ENCODE measurements at regions not wholly inside any gene's neighbourhood (a gene's known extent, or its start where the extent isn't known, plus 50 kb on each side); places are given as distances from the start of the nearest gene placed in this dataset.

DNA sequence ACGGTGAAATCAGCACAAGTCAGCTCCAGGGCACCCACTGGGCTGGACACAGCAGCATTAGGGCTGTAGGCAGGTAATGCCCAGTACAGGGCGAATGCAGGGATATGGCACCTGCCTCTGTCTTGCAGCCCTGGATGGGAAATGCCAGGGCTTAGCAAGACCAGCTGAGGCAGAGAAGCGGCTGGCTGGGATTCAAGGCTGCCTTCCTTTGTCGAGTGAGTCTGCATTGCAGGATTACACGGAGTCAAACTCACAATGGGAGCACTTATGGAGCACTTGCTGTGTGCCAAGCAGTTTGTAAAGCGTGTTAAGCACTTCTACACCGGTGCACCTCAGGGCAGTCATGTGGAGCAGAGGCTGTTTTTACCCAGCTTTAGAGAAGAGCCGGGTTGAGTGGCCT lies 87.3 kb upstream of the HDAC4 start:
- intact Hi-C loops (cut with micrococcal nuclease), result no loop called here
- no peak for DNase-seq
- Histone ChIP-seq H3K27me3 (ENCODE audit: control insufficient read depth in 2 of 2, insufficient read depth in 2 of 2, low read length in 2 of 2) (no peaks in the 10 kb centered on the region), H3K9ac (ENCODE audit: insufficient read depth, low read length, poor library complexity, severe bottlenecking) (no peak overlapping the region), H3K9me3 (replicated peaks in 1 of 2; ENCODE audit: control insufficient read depth in 1 of 2, insufficient read depth in 1 of 2, low read length in 2 of 2) (no peaks in the 10 kb centered on the region), H3K4me2 (replicated peaks; ENCODE audit: extremely low read depth, low read length, poor library complexity, severe bottlenecking) (no peak overlapping the region), H3K4me1 (ENCODE audit: control insufficient read depth in 1 of 2, insufficient read depth in 2 of 2, low read length in 2 of 2) (peaks cover 4 to 9% of the 10 kb centered on the region in 2 donors), H2AFZ (ENCODE audit: insufficient read depth, low read depth, low read length, poor library complexity, severe bottlenecking) (no peak overlapping the region), H3K27ac (ENCODE audit: low read depth in 1 of 2, low read length in 2 of 2) (no peak overlapping the region), H3K79me2 (ENCODE audit: insufficient read depth, low read length) (no peaks in the 10 kb centered on the region), H3K4me3 (replicated peaks in 1 of 3; ENCODE audit: low read depth in 2 of 3, low read length in 3 of 3) (no peak overlapping the region), H4K20me1 (ENCODE audit: insufficient read depth, low read length) (no peaks in the 10 kb centered on the region), H3K36me3 (replicated peaks in 1 of 2; ENCODE audit: control insufficient read depth in 1 of 2, insufficient read depth in 2 of 2, low read length in 2 of 2) (no peaks in the 10 kb centered on the region)
- Mint-ChIP-seq H3K4me1 (peaks cover 6% of the 10 kb centered on the region), H3K27me3 (ENCODE audit: low read depth in 3 of 3) (peaks cover 10 to 14% (median 11%) of the 10 kb centered on the region in 3 donors), H3K4me3 (no peak overlapping the region), H3K9me3 (peaks cover 0 to 6% (median 2%) of the 10 kb centered on the region in 7 donors), H3K27ac (no peak overlapping the region), H3K36me3 (no peaks in the 10 kb centered on the region)
- 97% methylated on average over 7 of the region's 8 CpGs for WGBS (ENCODE audit: insufficient coverage)
- TF ChIP-seq, protein P1, sequence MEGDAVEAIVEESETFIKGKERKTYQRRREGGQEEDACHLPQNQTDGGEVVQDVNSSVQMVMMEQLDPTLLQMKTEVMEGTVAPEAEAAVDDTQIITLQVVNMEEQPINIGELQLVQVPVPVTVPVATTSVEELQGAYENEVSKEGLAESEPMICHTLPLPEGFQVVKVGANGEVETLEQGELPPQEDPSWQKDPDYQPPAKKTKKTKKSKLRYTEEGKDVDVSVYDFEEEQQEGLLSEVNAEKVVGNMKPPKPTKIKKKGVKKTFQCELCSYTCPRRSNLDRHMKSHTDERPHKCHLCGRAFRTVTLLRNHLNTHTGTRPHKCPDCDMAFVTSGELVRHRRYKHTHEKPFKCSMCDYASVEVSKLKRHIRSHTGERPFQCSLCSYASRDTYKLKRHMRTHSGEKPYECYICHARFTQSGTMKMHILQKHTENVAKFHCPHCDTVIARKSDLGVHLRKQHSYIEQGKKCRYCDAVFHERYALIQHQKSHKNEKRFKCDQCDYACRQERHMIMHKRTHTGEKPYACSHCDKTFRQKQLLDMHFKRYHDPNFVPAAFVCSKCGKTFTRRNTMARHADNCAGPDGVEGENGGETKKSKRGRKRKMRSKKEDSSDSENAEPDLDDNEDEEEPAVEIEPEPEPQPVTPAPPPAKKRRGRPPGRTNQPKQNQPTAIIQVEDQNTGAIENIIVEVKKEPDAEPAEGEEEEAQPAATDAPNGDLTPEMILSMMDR (IDR thresholded peaks at IDR 0.05), result no peak

DNA sequence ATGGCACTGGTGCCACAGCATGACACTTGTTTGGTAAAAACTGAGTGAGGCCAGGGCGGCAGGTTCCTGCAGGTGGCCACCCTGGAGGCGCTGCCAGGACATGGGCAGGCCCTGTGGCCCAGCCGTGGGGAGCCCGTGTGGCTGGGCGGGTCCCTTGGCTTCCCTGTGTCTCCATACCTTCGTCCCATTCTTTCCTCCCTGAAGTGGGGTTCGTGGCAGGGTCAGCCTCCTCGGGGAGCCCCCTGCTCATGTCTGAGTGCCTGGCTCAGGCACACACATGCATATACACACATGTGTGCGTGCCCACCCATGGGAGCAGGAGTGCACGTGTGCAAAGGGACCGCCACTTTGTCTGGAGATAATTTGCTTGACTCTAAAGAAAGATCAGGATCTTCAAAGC lies 86.5 kb upstream of the HDAC4 start:
- no peaks in the 10 kb centered on the region for H3K4me1 Mint-ChIP-seq
- H3K9ac ChIP-seq (ENCODE audit: insufficient read depth, low read length, poor library complexity, severe bottlenecking), result no peak overlapping the region
- H3K9me3 Mint-ChIP-seq, result peaks cover 0 to 6% (median 0%) of the 10 kb centered on the region in 7 donors
- no peaks in the 10 kb centered on the region for H3K27me3 ChIP-seq (ENCODE audit: control insufficient read depth in 2 of 2, insufficient read depth in 2 of 2, low read length in 2 of 2)
- DNase-seq, result no peak
- H3K4me3 Mint-ChIP-seq, result no peak overlapping the region
- no peaks in the 10 kb centered on the region for H3K36me3 ChIP-seq (replicated peaks in 1 of 2; ENCODE audit: control insufficient read depth in 1 of 2, insufficient read depth in 2 of 2, low read length in 2 of 2)
- intact Hi-C loops (cut with micrococcal nuclease), result no loop called here
- no peak overlapping the region for H3K4me2 ChIP-seq (replicated peaks; ENCODE audit: extremely low read depth, low read length, poor library complexity, severe bottlenecking)
- peak overlapping the region in 1 of 7 donors; percentile 30 for H3K27ac Mint-ChIP-seq
- 97% methylated on average over 9 of the region's 11 CpGs for WGBS (ENCODE audit: insufficient coverage)
- H3K27me3 Mint-ChIP-seq (ENCODE audit: low read depth in 3 of 3), result peaks cover 12 to 14% (median 14%) of the 10 kb centered on the region in 3 donors
- H3K9me3 ChIP-seq (replicated peaks in 1 of 2; ENCODE audit: control insufficient read depth in 1 of 2, insufficient read depth in 1 of 2, low read length in 2 of 2), result no peaks in the 10 kb centered on the region
- no peaks in the 10 kb centered on the region for H3K79me2 ChIP-seq (ENCODE audit: insufficient read depth, low read length)
- no peaks in the 10 kb centered on the region for H4K20me1 ChIP-seq (ENCODE audit: insufficient read depth, low read length)
- H3K27ac ChIP-seq (ENCODE audit: low read depth in 1 of 2, low read length in 2 of 2), result no peak overlapping the region
- TF ChIP-seq, protein P1 (IDR thresholded peaks at IDR 0.05), result no peak
- H3K4me1 ChIP-seq (ENCODE audit: control insufficient read depth in 1 of 2, insufficient read depth in 2 of 2, low read length in 2 of 2), result peaks cover 0 to under 1% of the 10 kb centered on the region in 2 donors
- H3K4me3 ChIP-seq (replicated peaks in 1 of 3; ENCODE audit: low read depth in 2 of 3, low read length in 3 of 3), result no peak overlapping the region
- H3K36me3 Mint-ChIP-seq, result no peaks in the 10 kb centered on the region
- no peak overlapping the region for H2AFZ ChIP-seq (ENCODE audit: insufficient read depth, low read depth, low read length, poor library complexity, severe bottlenecking)
